HG03280 (cell line): ENCODE measurements at regions not wholly inside any gene's neighbourhood (a gene's known extent, or its start where the extent isn't known, plus 50 kb on each side); places are given as distances from the start of the nearest gene placed in this dataset.

Experiments
- ATAC-seq: cut with Tn5 transposase; IDR thresholded peaks from one replicate; pipeline ENCODE4 v1.9.1; 2021; ENCODE audit warnings: mild to moderate bottlenecking, moderate library complexity; ENCODE audit not compliant: unreplicated experiment

GRCh38 chr12:3931206-3931605 lies 58.0 kb upstream of the PARP11 start:
- no peak for ATAC-seq

- ATAC-seq, result no peak
Observed at GRCh38 chr12:3929875-3930615, 56.8 kb upstream of the PARP11 start.

GRCh38 chr12:3928538-3929184 lies 55.5 kb upstream of the PARP11 start:
- ATAC-seq, result no peak

GRCh38 chr12:3925621-3926020 lies 52.4 kb upstream of the PARP11 start:
- ATAC-seq, result no peak

GRCh38 chr12:3924761-3925160 lies 51.6 kb upstream of the PARP11 start:
- no peak for ATAC-seq

GRCh38 chr12:3923021-3923420 lies 49.8 kb upstream of the PARP11 start:
- no peak for ATAC-seq
